HUDEP-2 (cell line): ENCODE measurements at regions not wholly inside any gene's neighbourhood (a gene's known extent, or its start where the extent isn't known, plus 50 kb on each side); places are given as distances from the start of the nearest gene placed in this dataset.

Experiments used
- DNase-seq, 76 experiments: peaks; one replicate each; lab custom pipeline; 2025; ENCODE audit not compliant: unreplicated experiment in 76 of 76; lab: John Stamatoyannopoulos, UW

DNA sequence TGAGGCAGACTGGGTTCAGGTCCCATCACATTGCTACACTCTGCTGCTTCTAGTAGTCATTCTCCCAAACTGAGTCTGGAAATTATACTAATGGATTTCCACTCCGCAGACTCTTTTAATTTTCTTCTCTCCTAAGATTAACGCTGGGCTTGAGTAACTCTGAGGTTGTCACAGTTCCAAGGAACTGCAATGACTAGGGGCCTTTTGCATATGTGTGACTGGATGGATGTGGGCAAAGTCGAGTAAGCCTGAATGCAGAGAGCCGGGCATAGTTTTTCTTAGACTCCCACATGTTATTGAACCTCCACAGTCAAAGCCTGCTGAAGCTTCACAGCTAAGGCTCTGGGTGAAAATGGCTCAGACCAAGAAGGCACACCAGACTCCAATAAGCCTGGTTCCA lies 160.9 kb upstream of the PROX1 start:
- no peak for DNase-seq

DNA sequence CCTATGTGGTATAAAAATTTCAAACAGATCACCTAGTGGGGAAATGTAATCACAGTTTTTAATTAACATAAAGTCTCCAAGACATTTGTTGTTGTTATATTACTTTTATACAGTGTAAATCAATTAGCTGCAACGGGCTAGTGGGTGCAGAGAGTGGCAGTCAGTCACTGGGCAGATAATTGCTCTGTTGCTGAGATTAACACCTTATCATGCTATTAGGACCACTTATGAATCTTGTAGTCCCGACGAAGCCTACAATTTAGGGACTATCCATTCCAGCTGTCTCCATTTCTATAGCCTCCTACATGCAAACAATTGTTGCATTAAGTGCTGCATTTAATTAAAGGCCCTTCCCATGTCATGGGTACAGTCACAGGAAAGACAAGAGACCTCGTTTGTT lies 158.9 kb upstream of the PROX1 start:
- no peak for DNase-seq

DNA sequence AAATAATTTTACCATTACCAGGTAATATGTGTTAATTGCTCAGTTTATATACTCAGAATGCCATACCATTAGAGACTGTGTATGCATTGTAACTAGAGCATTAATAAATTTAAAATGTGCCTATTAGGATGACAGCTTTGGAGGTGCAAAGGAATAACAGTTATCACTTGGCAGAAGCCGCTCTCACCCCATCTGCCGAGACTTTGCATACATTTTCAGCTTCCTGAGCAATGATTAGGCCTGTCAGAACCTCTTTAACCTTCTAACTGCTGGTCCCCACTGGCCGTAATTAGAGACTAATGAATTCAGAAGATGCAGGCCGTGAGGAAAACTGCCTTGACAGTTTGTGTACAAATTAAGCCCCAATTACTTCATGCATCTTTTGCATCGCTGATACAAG lies 158.0 kb upstream of the PROX1 start:
- no peak for DNase-seq

DNA sequence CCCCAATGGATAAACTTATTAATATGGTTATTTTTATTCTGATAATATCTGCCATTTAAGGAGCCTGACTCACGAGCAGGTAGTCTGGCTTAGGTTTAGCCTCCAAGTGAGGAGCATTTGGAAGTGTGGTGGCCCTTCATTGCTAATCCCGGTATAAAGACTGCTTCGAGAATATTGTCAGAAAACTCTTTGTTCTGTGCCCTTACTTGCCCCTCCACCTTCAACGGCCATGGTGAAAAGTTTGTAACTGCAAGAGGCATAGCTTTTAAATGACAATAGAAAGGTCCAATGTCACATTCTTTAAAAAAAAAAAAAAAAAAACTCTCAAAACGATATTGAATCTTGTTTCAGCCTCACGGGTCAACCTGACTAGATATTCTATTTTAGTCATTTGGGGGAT lies 157.4 kb upstream of the PROX1 start:
- no peak for DNase-seq

DNA sequence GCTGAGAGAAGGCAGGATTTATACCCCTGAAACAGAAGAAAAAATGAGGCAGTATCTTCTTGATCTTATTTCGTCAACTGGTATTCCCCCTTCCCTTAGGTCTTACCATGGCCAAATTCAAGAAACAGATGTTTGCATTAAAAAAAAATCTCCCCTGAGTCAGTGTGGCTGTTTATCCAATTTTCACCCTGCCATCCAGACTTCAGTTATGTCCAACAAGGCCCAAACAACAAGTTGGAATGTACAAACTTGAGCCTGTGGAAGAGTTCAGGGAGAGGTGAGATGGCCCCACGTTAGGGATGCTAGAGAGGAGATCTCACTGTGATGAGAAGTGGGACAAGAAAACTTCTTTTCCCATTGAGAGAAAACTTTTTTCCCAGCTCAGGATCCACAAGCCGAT lies 147.2 kb upstream of the PROX1 start:
- DNase-seq: no peak

DNA sequence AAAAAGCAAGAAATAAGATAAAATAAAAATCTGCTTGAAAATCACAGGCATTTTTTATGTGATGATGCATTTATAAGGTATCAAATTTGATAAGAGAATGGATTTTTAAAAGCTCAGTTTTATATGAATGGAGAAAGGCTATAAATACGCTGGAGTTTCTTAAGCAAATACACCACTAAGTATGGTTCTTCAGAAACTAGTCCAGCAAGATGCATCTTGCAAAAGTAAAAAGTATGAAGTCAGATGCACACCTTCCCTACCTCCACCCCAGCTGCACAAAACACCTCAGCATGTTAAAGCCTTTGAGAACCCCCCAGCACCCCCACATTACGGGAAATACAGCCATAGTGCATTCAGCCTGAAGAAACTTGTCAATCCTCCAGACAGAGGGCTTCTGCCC lies 143.1 kb upstream of the PROX1 start:
- DNase-seq: no peak

DNA sequence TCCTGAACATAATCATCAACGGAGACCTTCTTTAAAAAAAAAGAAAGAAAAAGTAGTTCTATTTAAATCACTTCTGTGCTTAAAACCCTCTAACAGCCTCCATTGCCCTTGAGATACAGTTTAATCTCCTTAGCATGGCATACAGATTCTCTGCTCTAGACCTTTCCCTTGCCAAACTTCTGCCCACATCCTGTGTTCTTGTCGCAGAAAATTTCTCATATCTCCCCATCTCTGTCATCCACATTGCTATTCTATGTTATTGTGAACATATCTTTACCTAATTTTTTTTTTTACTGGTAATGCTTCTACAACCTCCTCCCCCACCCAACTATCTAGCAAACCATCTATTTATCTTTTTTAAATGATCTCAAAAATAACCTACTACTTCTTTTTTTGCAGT lies 135.7 kb upstream of the PROX1 start:
- no peak for DNase-seq

DNA sequence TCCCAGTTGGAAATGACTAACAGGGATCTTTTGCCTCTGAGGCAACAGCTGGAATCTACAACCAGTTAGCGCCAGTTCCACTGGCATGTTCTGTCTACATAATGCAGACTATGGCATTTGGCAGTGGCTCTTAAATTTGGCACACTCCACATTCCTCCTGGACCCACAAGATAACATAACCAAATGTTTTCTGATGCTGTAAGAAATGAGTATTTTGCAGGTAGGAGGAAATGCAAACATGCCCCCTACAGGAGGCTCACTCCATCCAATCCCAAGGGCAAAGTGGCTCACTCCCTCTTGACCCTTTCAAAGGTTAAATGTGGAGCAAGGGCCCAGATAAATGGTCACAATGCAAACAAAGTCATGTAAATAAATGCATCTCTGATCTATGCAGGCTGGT lies 129.2 kb upstream of the PROX1 start:
- peak in 1 of 76 experiments; percentile 0 for DNase-seq

DNA sequence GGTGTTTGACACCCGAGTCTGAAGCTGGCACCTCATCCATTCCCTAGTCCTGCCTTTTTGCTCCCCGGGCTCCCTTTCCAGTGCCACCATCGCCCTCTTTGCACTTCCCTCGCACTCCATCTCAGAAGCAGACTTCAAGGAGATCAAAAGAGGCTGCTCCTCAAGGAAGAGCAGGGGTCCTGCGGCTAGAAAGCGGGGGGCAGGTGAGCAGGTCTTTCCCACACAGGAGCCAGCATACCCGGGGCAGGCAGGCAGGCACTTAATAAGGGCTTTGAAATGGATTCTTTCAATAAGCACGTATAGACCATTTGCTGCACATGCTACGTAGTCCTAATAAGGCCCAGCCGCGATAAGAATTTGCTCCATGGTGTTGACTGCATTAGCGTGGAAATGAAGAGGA lies 125.9 kb upstream of the PROX1 start:
- DNase-seq: no peak

DNA sequence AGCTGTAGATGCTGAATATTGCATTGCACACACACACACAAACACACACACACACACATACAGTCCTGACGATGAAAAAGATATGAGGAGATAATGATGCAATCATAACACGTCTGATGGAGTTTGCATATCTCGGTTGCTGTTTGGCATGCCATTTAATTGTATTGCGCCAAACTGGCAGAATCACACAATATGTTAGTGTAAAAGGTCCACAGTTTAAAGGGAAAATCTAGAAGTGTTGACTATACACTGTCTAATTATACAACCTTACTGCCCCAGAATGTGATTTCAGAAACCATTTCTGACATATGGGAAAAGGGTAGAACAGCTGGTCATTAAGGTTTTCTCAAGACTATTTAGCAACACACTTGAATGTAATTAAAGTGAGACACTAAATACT lies 123.7 kb upstream of the PROX1 start:
- no peak for DNase-seq

DNA sequence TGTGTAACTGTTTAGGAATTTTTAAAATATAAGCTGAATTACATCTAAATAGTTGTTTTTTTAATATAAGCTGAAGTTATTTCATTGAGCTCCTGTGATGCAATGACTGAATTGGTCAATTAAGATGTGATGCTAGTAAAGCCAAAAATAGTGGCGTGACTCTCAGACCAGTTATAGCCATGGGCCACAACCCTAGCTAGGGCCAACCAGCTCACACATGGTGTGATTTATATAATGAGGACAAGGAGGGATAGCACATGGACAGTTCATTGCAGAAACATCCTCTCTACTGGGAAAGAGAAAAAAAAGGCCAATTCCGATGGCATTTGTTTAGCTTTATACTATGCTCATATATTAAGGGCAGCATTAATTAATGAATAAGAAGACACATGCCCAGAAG lies 119.3 kb upstream of the PROX1 start:
- DNase-seq: no peak

DNA sequence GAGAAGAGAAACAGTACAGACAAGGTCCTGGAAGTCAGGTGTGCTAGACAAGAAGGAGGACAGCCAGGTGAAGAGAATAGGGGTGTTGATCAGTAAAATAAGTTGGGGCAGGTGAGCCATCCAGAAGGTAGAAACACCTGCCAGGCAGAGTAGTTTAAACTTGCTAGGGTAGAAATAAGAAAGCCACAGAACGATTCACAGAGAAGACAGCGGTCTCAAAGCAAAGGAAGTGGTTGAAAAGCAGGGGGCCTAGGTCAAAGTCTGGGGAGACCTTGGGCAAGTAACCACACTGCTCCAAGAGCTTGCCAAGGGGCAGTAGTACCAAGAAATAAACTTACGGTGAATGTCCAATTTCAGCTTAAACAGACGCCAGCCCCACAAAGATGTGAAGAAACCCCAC lies 116.6 kb upstream of the PROX1 start:
- no peak for DNase-seq

DNA sequence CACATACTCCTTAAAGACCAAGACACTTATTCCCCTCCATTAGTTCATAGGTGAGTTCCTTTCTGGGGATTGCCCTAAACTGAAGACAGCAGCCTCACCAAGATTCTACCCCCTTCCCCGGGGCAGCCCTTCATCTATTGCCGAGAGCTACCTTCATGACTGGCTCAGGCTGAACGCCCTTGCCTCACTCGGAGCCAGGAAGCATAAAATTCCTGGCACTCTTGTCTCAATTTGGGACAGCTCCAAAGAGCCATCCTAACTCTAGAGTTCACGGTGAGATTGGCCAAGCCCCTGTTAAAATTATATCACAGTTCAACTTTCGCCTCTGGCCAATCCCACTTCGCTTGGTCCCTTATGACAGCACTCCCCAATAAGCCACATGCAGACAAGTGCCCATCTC lies 113.0 kb upstream of the PROX1 start:
- DNase-seq: no peak

DNA sequence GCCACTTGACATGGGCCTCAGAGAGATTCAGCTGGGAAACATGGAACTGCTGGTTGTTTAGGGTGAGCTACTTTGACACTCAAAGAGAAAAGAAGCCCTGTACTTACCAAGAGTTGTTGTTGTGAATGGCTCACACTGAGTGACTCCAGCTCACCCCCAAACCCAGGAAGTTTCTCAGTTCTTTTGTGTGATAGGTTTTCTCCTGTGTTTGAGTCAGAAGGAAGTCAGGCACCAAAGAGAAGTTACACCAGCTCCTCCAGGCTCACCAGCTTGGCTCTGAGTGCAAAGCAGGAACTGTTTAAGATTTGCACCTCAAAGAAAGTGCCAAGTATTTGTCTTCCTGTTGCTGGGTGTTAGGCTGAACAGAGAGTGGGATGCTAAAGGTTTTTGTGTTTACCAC lies 111.2 kb upstream of the PROX1 start:
- DNase-seq: no peak

DNA sequence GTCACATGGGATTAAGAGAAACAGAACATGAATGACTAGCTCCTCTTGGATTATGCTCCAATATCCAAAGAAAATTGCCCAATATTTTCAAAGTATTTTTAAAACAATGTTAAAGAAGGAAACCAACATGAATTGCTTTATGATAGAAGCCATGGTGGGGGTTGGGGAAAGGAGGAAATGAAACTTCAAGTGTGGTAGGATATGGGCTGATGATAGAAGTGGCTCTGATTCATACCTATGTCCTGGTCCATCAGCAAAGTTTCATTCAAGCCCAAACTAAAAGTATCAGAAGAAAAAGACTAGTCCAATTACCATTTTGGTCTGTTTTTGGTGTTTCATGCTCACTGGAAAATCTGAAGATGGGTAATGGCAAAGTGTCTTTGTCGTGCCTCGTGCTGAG lies 104.2 kb upstream of the PROX1 start:
- no peak for DNase-seq

DNA sequence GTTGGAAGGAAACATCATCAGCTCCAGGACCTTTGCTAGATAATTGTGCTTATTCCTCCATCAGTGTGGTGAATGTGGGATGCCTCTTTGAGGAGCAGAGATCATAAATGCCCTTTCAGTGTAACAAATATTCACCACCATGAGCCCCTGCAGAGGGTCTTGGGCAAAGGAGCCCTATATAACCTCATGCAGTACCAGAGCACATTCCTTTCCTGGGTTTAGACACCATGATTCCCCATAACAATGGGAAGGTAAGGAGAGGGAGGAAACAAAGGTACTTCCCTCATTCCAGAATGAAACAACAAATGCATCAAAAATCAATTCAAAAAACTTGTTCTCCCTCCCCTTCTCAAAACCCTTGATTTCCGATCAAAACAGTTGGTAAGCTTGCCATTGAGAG lies 103.4 kb upstream of the PROX1 start:
- no peak for DNase-seq

DNA sequence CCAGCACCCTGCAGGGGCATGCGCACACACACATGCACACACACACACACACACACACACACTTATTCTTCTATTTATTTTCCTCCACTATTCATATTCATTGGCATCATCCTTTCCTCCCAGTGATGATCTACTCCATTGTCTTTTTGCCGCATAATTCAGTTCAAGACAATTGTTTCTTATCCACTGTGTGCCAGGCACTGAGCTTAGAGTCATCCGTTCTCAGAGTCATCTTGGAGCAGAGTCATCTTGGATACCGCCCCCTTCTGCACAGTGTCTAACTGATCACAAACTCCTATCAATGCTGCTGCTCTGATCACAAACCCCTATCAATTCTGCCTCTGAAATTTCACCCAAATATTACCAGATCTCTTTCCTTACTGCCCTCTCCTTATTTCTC lies 102.8 kb upstream of the PROX1 start:
- no peak for DNase-seq

DNA sequence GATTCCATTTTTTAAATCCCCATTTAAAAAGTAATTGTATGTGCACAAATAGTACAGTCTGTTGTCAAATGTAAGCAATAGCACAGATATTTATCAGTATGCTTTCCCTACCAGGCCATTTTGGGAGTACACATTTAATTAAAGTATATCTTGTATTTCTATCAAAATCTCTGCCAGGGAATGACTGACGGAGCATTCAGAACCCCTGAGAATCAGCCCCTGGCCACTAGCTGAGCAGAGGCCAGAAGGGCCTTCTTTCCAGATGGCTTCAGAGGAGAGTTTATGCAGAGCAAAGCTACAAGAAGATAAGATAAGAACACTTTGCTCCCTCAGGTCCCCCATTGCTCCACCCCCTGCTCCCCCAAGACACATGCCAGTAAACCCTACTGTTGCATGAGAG lies 99.9 kb upstream of the PROX1 start:
- no peak for DNase-seq

DNA sequence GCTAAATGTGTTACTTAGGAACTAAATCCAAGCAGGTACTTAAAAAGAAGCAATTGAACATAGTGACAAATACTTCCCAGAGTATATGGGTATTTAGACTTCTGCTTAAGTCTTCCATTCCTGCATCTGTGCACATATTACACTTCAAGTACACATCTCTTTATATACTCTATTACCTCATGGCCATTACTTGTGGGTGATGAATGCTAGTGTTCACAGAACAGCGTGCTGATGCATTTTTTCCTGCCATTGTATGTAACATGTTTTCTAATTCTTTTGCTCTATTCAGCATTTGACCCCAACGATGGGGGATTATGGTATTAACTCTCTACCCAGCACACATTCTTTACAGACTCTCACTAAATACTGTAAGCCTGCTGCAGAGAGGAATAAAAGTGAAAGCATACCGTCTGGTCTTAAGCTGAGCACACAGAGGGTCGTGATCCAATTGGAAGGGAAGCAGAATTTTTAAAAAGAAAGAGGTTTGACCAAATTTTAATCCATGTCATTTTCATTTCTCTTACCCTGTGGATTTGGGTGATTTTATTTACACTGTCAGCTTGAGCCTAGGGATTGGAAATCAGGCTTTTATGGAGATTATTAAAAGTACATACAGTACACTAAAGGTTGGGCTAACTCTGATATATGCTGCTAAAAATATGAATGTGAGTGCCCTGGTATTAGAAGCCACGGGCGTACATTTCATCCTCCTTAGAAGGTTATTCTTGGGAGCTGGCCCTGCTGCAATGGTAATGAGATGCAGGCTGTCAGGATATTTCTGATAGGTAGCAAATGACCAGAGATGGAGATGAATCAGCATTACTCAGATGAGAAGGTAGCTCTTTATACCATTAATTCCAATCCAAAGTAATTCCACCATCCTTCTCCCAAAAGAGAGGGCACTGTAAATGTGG lies 95.5 kb upstream of the PROX1 start:
- no peak for DNase-seq

DNA sequence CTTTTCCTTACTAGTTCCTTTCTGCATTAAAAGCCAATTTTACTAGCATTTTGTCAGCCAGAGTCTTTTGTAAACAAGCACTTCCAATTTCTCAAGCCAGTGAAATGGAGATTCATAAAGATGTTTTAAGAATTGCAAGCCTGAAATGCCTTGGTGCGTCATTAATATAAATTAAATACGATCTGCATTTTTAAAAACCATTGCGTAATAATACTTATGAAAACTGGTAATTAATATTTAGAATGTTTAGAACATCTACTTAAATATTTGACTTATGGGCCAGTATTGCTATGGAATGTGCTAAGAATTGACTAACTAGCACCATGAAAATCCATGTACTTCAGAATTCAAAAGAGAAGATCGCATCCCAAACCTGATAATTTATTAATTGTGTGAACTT lies 89.1 kb upstream of the PROX1 start:
- no peak for DNase-seq

DNA sequence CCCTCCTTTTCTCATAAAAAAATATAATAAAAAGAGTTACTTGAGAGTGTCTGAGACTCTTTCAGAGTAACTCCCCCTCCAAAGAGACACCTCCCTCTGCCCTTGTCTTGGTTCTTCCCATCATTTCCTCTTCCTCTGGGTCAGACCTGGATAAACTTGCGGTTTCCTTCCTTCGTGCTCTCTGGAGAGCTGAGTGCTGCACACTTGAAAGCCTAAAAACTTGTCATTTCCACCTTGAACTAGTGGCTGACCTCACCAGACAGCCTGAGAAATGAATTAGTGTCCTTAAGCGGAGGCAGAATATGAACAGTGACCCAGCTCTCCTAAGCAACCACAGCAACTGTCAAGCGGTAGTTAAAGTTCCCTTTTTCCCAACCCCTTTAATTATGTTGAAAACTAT lies 88.4 kb upstream of the PROX1 start:
- no peak for DNase-seq

DNA sequence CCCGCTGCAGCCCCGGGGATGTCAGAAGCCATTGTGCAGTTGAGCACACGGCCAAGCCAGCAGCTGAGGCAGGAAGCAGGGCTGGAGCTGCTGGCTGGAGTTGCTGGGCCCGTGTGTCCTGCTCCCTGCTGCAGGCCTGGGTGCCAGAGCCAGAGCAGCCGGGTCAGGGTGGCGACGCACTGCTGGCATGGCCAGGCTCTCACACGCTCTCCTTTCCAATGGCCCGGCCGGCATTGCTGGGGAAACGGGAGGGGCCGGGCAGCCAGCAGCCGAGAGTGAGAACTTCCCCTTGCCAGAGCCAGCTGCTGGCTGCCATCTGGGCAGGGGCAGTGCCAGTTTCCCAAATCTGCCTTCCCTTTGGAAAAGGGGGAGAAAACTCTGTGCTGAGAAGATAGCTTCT lies 82.4 kb upstream of the PROX1 start:
- no peak for DNase-seq

DNA sequence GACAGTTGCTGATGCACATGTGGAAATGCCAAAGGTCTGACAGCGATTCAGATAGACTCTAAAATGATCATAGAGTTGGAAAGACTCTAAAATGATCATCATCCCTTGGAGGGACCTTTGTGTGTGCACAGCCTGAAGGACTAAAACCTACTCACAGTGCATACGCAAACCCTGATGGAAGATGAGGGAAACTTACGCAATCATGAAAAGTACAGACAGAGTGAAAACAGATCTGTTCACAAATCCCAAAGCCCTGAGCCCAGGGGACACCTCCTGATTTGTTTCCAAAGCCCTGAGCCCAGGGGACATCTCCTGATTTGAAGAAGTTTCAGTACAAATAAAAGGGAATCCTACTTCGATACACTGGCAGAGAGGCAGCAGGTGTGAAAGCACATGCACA lies 79.3 kb upstream of the PROX1 start:
- DNase-seq: no peak
